T-helper 1 cell treated with Interleukin-12 subunit alpha and Interleukin-12 subunit beta and Interleukin-4 antibody, amounts not matched to agents 30 ng/mL and 1 ng/mL, for 36 hours (primary cell): ENCODE measurements at regions not wholly inside any gene's neighbourhood (a gene's known extent, or its start where the extent isn't known, plus 50 kb on each side); places are given as distances from the start of the nearest gene placed in this dataset.

Experiments used
- intact Hi-C: fragments of 100-400 bp; cut with micrococcal nuclease; formaldehyde crosslinking; loops from one replicate; pipeline ENCODE4 v1.15.1; 2024

GRCh38 chr11:112842151-112842550 is 119.1 kb upstream of the NCAM1 start:
- intact Hi-C loops: no loop called here

- intact Hi-C loops: no loop called here
These were observed 116.7 kb upstream of the NCAM1 start for GRCh38 chr11:112844517-112844916.

- intact Hi-C loops: no loop called here
These were observed 113.7 kb upstream of the NCAM1 start for GRCh38 chr11:112847568-112847967.

GRCh38 chr11:112852143-112852866 is 108.9 kb upstream of the NCAM1 start:
- intact Hi-C loops: no loop called here

- intact Hi-C loops: no loop called here
These were observed 105.1 kb upstream of the NCAM1 start for GRCh38 chr11:112856133-112856532.

- intact Hi-C loops: no loop called here
These were observed 104.6 kb upstream of the NCAM1 start for GRCh38 chr11:112856591-112856990.

GRCh38 chr11:112858289-112859023 is 102.8 kb upstream of the NCAM1 start:
- intact Hi-C loops: no loop called here

GRCh38 chr11:112859787-112860186 is 101.4 kb upstream of the NCAM1 start:
- intact Hi-C loops: no loop called here

- intact Hi-C loops: no loop called here
These were observed 99.9 kb upstream of the NCAM1 start for GRCh38 chr11:112861356-112861755.

GRCh38 chr11:112863305-112863704 is 97.9 kb upstream of the NCAM1 start:
- intact Hi-C loops: no loop called here

- intact Hi-C loops: no loop called here
These were observed 96.5 kb upstream of the NCAM1 start for GRCh38 chr11:112864672-112865071.

GRCh38 chr11:112871909-112872500 is 89.2 kb upstream of the NCAM1 start:
- intact Hi-C loops: no loop called here

- intact Hi-C loops: no loop called here
These were observed 86.2 kb upstream of the NCAM1 start for GRCh38 chr11:112874980-112875379.

- intact Hi-C loops: no loop called here
These were observed 83.6 kb upstream of the NCAM1 start for GRCh38 chr11:112877581-112877980.

GRCh38 chr11:112878033-112878601 is 83.1 kb upstream of the NCAM1 start:
- intact Hi-C loops: no loop called here

GRCh38 chr11:112880495-112880894 is 80.7 kb upstream of the NCAM1 start:
- intact Hi-C loops: no loop called here

- intact Hi-C loops: no loop called here
These were observed 79.8 kb upstream of the NCAM1 start for GRCh38 chr11:112881461-112881860.

- intact Hi-C loops: no loop called here
These were observed 78.5 kb upstream of the NCAM1 start for GRCh38 chr11:112882494-112883381.

GRCh38 chr11:112884012-112884767 is 77.0 kb upstream of the NCAM1 start:
- intact Hi-C loops: no loop called here

- intact Hi-C loops: no loop called here
These were observed 75.3 kb upstream of the NCAM1 start for GRCh38 chr11:112885744-112886433.
